HCT116 (cell line): ENCODE measurements at regions not wholly inside any gene's neighbourhood (a gene's known extent, or its start where the extent isn't known, plus 50 kb on each side); places are given as distances from the start of the nearest gene placed in this dataset.

ENCODE experiments used
- ATAC-seq: fragments of 200-7000 bp; cut with Tn5 transposase; 2 replicates; pipeline ENCODE4 v1.9.1; 2020; ENCODE audit warnings: mild to moderate bottlenecking, moderate library complexity
- BruUV-seq: library from RNA; stranded (reverse); fragments of 400-500 nt; replicated peaks from 2 replicates; lab custom pipeline; 2021; lab: Mats Ljungman, UMichigan
- CTCF ChIA-PET: fragments of 300-600 bp; sonication (Branson Sonifier 250); formaldehyde crosslinking; loops from one replicate; lab custom pipeline; 2021; ENCODE audit warnings: antibody characterized with exemption; lab: Charles Lee
- POLR2A ChIA-PET: fragments of 300-600, 350-600 bp; sonication (Branson Sonifier 250); formaldehyde crosslinking; loops from one replicate; lab custom pipeline; 2021; ENCODE audit warnings: antibody characterized with exemption; lab: Charles Lee
- RAD21 ChIA-PET, 2 experiments: fragments of 300-600 bp; sonication (Branson Sonifier 250); formaldehyde crosslinking; loops; one replicate each; lab custom pipeline; 2023; ENCODE audit warnings: low total read pairs in 2 of 2; ENCODE audit not compliant: uncharacterized antibody in 2 of 2, unreplicated experiment in 2 of 2, low non-redundant PET in 1 of 2; lab: Charles Lee
- DNase-seq: peaks from one replicate; pipeline ENCODE4 v3.0.0-alpha.2; 2010; ENCODE audit warnings: low read depth, low spot score
- H2AFZ ChIP-seq: fragments of 200-600 bp; shearing (Covaris generic), sonication (generic); 2 replicates; pipeline ENCODE4 v1.6.1; 2017; ENCODE audit warnings: low read depth, mixed run types, mixed read lengths, antibody characterized with exemption, low read length; ENCODE audit not compliant: poor library complexity, severe bottlenecking
- H3K27ac ChIP-seq: 2 replicates; pipeline ENCODE4 v1.5.1; 2012; ENCODE audit warnings: low read depth, low read length
- H3K27me3 ChIP-seq: fragments of 200-600 bp; sonication (generic); 2 replicates; pipeline ENCODE4 v1.6.1; 2016; ENCODE audit warnings: mixed run types, low read length, mixed read lengths; ENCODE audit not compliant: insufficient read depth
- H3K36me3 ChIP-seq, 2 experiments: fragments of 200-500 bp in 1 of 2; fragments of 200-600 bp in 1 of 2; sonication (Bioruptor generic) in 1 of 2; sonication (generic) in 1 of 2; 2 replicates each; pipeline versions ENCODE4 v1.5.1 to v1.6.1; 2014 to 2016; ENCODE audit warnings: low read length in 2 of 2, inconsistent platforms in 1 of 2, mixed read lengths in 1 of 2, mixed run types in 1 of 2; ENCODE audit not compliant: insufficient read depth in 2 of 2, control insufficient read depth in 1 of 2
- H3K4me1 ChIP-seq, 2 experiments: fragments of 200-600 bp in 1 of 2; sonication (generic) in 1 of 2; 2 replicates each; pipeline versions ENCODE4 v1.5.1 to v1.6.1; 2012 to 2017; ENCODE audit warnings: low read length in 2 of 2, inconsistent platforms in 1 of 2, mild to moderate bottlenecking in 1 of 2, mixed read lengths in 1 of 2, mixed run types in 1 of 2, moderate library complexity in 1 of 2; ENCODE audit not compliant: insufficient read depth in 2 of 2, control insufficient read depth in 1 of 2
- H3K4me2 ChIP-seq: fragments of 200-600 bp; sonication (generic); 2 replicates; pipeline ENCODE4 v1.6.1; 2017; ENCODE audit warnings: mixed run types, low read length, mixed read lengths
- H3K4me3 ChIP-seq, 2 experiments: fragments of 200-600 bp in 1 of 2; sonication (generic) in 1 of 2; replicated peaks in 1 of 2; 2 replicates each; pipeline ENCODE4 v1.5.1; 2011 to 2016; ENCODE audit warnings: low read length in 2 of 2, control low read depth in 1 of 2, low read depth in 1 of 2, mild to moderate bottlenecking in 1 of 2, mixed read lengths in 1 of 2, mixed run types in 1 of 2
- H3K79me2 ChIP-seq: fragments of 200-600 bp; sonication (generic); 2 replicates; pipeline ENCODE4 v1.6.1; 2017; ENCODE audit warnings: mild to moderate bottlenecking, mixed run types, low read length, moderate library complexity, mixed read lengths; ENCODE audit not compliant: insufficient read depth
- H3K9ac ChIP-seq: fragments of 200-600 bp; sonication (generic); 2 replicates; pipeline ENCODE4 v1.6.1; 2016; ENCODE audit warnings: low read length, mixed read lengths
- H3K9me2 ChIP-seq: fragments of 200-600 bp; sonication (generic), shearing (Covaris generic); 2 replicates; pipeline ENCODE4 v1.6.1; 2017; ENCODE audit warnings: mixed run types, mild to moderate bottlenecking, moderate library complexity; ENCODE audit not compliant: insufficient read depth
- H3K9me3 ChIP-seq, 2 experiments: fragments of 200-500 bp in 1 of 2; fragments of 200-600 bp in 1 of 2; sonication (Bioruptor generic) in 1 of 2; sonication (generic) in 1 of 2; 2 replicates each; pipeline ENCODE4 v1.6.1; 2014 to 2017; ENCODE audit warnings: low read length in 2 of 2, mixed read lengths in 2 of 2, inconsistent platforms in 1 of 2, low read depth in 1 of 2, mild to moderate bottlenecking in 1 of 2, mixed run types in 1 of 2, moderate library complexity in 1 of 2; ENCODE audit not compliant: control insufficient read depth in 1 of 2, insufficient read depth in 1 of 2
- H4K20me1 ChIP-seq: fragments of 200-600 bp; sonication (generic), shearing (Covaris generic); 2 replicates; pipeline ENCODE4 v1.6.1; 2017; ENCODE audit warnings: mixed run types, mild to moderate bottlenecking, moderate library complexity; ENCODE audit not compliant: insufficient read depth
- CBX3 ChIP-seq: IDR thresholded peaks from 2 replicates; pipeline ENCODE4 v1.6.1; 2012; ENCODE audit warnings: low read depth
- CEBPB ChIP-seq: IDR thresholded peaks from 2 replicates; pipeline ENCODE4 v1.6.1; 2012; ENCODE audit warnings: low read depth
- EGR1 ChIP-seq: IDR thresholded peaks from 2 replicates; pipeline ENCODE4 v1.6.1; 2012; ENCODE audit warnings: low read depth
- EZH2 ChIP-seq: fragments of 200-600 bp; sonication (generic); IDR thresholded peaks from 2 replicates; pipeline ENCODE4 v1.6.1; 2017; ENCODE audit warnings: antibody characterized with exemption, mixed run types
- EZH2phosphoT487 ChIP-seq: fragments of 200-600 bp; IDR thresholded peaks from 2 replicates; pipeline ENCODE4 v1.6.1; 2018; ENCODE audit warnings: antibody characterized with exemption, borderline replicate concordance
- JUND ChIP-seq: IDR thresholded peaks from 2 replicates; pipeline ENCODE4 v1.6.1; 2012
- POLR2A ChIP-seq: IDR thresholded peaks from 2 replicates; pipeline ENCODE4 v1.7.0; 2011; ENCODE audit warnings: borderline replicate concordance; ENCODE audit not compliant: insufficient read depth, insufficient read length; ENCODE audit errors: extremely low read depth
- SP1 ChIP-seq: IDR thresholded peaks from 2 replicates; pipeline ENCODE4 v1.6.1; 2012; ENCODE audit warnings: low read depth
- SRF ChIP-seq: IDR thresholded peaks from 2 replicates; pipeline ENCODE4 v1.6.1; 2012; ENCODE audit warnings: low read depth
- TCF7L2 ChIP-seq: IDR thresholded peaks from 2 replicates; pipeline ENCODE4 v1.7.0; 2011; ENCODE audit warnings: borderline replicate concordance, inconsistent platforms; ENCODE audit not compliant: insufficient read depth, insufficient read length; ENCODE audit errors: extremely low read depth
- ZFX ChIP-seq: fragments of 450-650 bp; IDR thresholded peaks from 2 replicates; pipeline ENCODE4 v1.6.1; 2017
- intact Hi-C: fragments of 100-400 bp; cut with micrococcal nuclease; formaldehyde crosslinking; loops from 2 replicates; pipeline ENCODE4 v1.10.0; 2022
- TF ChIP-seq, protein P1 (sequence below): IDR thresholded peaks from 2 replicates; pipeline ENCODE4 v1.6.1; 2012
- TF ChIP-seq, protein P2 (sequence below): IDR thresholded peaks from 2 replicates; pipeline ENCODE4 v1.6.1; 2011; ENCODE audit warnings: mild to moderate bottlenecking, low read length, moderate library complexity; ENCODE audit not compliant: insufficient replicate concordance; ENCODE audit errors: extremely low read depth
- TF ChIP-seq, protein P3 (sequence below): IDR thresholded peaks from 2 replicates; pipeline ENCODE4 v1.6.1; 2012; ENCODE audit warnings: low read depth
- TF ChIP-seq, protein P4 (sequence below): IDR thresholded peaks from 2 replicates; pipeline ENCODE4 v1.6.1; 2012

DNA sequence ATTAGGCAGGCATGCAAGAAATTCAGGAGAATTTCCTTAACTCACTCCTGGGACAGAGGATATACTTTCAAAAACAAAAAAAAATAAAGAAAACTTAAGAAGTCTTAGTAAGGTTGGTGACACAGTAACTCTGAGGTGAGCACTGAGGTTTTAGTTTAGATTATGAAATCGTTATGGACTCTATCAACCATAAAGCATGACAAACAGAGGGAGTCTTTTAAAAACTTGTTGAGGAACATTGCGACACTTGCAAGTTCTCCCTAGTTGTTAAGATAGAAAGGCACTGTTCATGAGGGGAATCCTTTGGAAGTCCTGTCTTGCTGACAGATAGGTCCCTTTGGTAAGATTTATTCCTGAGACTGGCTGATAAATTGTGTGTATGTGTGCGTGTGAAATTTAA, 194.3 kb upstream of the ERBB4 start (continued):
- no peak for TF ChIP-seq TCF7L2

DNA sequence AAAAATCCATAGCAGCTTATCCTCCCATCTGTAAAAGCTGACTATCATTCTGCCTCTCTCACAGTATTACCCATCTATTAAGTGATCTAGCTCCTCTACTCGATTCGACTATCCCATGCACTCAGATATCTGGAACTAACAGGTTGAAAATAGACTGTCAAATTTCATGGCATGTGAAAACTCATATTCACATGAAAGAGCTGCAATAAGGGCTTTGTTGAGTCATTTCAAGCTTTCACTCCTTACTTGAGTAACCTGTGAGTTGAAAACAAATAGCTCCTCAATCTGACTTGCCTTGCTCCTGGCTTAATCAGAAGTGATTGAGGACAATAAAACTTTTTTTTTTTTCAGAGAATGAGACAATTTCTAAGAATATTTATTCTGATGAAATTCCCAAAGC, 192.4 kb upstream of the ERBB4 start:
- no peak for ATAC-seq

DNA sequence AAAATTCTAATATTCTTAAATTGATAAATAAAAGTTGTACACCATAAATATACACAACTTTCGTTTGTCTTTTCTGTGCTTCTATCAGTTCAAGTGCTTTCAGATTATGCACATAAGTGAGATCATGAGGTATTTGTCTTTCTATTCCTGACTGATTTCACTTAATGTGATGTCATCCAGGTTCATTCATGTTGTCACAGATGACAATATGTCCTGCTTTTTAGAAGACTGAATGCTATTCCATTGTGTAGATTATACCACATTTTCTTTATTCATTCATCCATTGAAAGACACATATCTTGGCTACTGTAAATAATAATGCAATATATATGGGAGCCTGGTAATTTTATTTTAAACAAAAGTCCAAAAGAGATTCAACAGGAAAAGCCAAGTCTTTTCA, 190.1 kb upstream of the ERBB4 start:
- Histone ChIP-seq H3K9ac (no peak overlapping the region), H4K20me1 (no peaks in the 10 kb centered on the region), H3K27ac (no peak overlapping the region), H3K9me2 (no peaks in the 10 kb centered on the region), H3K36me3 (no peaks in the 10 kb centered on the region), H3K27me3 (no peaks in the 10 kb centered on the region), H3K9me3 (no peaks in the 10 kb centered on the region), H3K4me2 (no peak overlapping the region), H3K79me2 (no peaks in the 10 kb centered on the region), H3K4me1 (0 out of 4 replicates have a peak, but pooled peaks cover 0 to under 1% of the 10 kb centered on the region in 2 experiments), H3K4me3 (no peak overlapping the region), H2AFZ (no peak overlapping the region)
- intact Hi-C loops, result no loop called here
- ATAC-seq (no peak), DNase-seq (no peak)
- ChIA-PET CTCF (no interaction called here), RAD21 (no interaction called here), POLR2A (no interaction called here)
- BruUV-seq, result no TSS peak
- TF ChIP-seq, protein P1, sequence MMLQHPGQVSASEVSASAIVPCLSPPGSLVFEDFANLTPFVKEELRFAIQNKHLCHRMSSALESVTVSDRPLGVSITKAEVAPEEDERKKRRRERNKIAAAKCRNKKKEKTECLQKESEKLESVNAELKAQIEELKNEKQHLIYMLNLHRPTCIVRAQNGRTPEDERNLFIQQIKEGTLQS, result no peak
- TF ChIP-seq SRF, result no peak
- no peak for TF ChIP-seq ZFX
- no peak for TF ChIP-seq JUND
- TF ChIP-seq, protein P2, sequence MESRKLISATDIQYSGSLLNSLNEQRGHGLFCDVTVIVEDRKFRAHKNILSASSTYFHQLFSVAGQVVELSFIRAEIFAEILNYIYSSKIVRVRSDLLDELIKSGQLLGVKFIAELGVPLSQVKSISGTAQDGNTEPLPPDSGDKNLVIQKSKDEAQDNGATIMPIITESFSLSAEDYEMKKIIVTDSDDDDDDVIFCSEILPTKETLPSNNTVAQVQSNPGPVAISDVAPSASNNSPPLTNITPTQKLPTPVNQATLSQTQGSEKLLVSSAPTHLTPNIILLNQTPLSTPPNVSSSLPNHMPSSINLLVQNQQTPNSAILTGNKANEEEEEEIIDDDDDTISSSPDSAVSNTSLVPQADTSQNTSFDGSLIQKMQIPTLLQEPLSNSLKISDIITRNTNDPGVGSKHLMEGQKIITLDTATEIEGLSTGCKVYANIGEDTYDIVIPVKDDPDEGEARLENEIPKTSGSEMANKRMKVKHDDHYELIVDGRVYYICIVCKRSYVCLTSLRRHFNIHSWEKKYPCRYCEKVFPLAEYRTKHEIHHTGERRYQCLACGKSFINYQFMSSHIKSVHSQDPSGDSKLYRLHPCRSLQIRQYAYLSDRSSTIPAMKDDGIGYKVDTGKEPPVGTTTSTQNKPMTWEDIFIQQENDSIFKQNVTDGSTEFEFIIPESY, result no peak
- TF ChIP-seq CEBPB, result no peak
- TF ChIP-seq SP1, result no peak
- TF ChIP-seq POLR2A, result no peak
- TF ChIP-seq, protein P3, sequence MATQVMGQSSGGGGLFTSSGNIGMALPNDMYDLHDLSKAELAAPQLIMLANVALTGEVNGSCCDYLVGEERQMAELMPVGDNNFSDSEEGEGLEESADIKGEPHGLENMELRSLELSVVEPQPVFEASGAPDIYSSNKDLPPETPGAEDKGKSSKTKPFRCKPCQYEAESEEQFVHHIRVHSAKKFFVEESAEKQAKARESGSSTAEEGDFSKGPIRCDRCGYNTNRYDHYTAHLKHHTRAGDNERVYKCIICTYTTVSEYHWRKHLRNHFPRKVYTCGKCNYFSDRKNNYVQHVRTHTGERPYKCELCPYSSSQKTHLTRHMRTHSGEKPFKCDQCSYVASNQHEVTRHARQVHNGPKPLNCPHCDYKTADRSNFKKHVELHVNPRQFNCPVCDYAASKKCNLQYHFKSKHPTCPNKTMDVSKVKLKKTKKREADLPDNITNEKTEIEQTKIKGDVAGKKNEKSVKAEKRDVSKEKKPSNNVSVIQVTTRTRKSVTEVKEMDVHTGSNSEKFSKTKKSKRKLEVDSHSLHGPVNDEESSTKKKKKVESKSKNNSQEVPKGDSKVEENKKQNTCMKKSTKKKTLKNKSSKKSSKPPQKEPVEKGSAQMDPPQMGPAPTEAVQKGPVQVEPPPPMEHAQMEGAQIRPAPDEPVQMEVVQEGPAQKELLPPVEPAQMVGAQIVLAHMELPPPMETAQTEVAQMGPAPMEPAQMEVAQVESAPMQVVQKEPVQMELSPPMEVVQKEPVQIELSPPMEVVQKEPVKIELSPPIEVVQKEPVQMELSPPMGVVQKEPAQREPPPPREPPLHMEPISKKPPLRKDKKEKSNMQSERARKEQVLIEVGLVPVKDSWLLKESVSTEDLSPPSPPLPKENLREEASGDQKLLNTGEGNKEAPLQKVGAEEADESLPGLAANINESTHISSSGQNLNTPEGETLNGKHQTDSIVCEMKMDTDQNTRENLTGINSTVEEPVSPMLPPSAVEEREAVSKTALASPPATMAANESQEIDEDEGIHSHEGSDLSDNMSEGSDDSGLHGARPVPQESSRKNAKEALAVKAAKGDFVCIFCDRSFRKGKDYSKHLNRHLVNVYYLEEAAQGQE, result no peak
- TF ChIP-seq, protein P4, sequence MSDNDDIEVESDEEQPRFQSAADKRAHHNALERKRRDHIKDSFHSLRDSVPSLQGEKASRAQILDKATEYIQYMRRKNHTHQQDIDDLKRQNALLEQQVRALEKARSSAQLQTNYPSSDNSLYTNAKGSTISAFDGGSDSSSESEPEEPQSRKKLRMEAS, result no peak
- no peak for TF ChIP-seq EZH2phosphoT487
- no peak for TF ChIP-seq TCF7L2
- TF ChIP-seq EGR1, result no peak
- TF ChIP-seq CBX3, result no peak

More for the DNA sequence above, 192.4 kb upstream of the ERBB4 start:
- no peak for TF ChIP-seq EZH2
- TF ChIP-seq EGR1, result no peak
- TF ChIP-seq, all 23 proteins: peak for 0
- ChIA-PET CTCF (no interaction called here), POLR2A (no interaction called here), RAD21 (no interaction called here)
- no TSS peak for BruUV-seq
- H4K20me1 ChIP-seq, result no peaks in the 10 kb centered on the region
- H3K9me2 ChIP-seq, result no peaks in the 10 kb centered on the region
- intact Hi-C loops, result no loop called here
- H3K4me3 ChIP-seq, result no peak overlapping the region
- no peaks in the 10 kb centered on the region for H3K36me3 ChIP-seq
- no peak for DNase-seq
- no peaks in the 10 kb centered on the region for H3K27me3 ChIP-seq
- H3K4me1 ChIP-seq, result no peaks in the 10 kb centered on the region
- H3K4me2 ChIP-seq, result no peak overlapping the region
- H3K79me2 ChIP-seq, result no peaks in the 10 kb centered on the region
- H3K9ac ChIP-seq, result no peak overlapping the region
- no peaks in the 10 kb centered on the region for H3K9me3 ChIP-seq
- H3K27ac ChIP-seq, result no peak overlapping the region
- H2AFZ ChIP-seq, result no peak overlapping the region
